HG02588 (cell line): ENCODE measurements at regions not wholly inside any gene's neighbourhood (a gene's known extent, or its start where the extent isn't known, plus 50 kb on each side); places are given as distances from the start of the nearest gene placed in this dataset.

Experiments
- ATAC-seq: cut with Tn5 transposase; IDR thresholded peaks from one replicate; pipeline ENCODE4 v1.9.1; 2021; ENCODE audit warnings: mild to moderate bottlenecking, moderate library complexity; ENCODE audit not compliant: unreplicated experiment

- ATAC-seq = no peak
Observed at GRCh38 chr10:88122145-88122544, 258.7 kb downstream of the PTEN start.

DNA sequence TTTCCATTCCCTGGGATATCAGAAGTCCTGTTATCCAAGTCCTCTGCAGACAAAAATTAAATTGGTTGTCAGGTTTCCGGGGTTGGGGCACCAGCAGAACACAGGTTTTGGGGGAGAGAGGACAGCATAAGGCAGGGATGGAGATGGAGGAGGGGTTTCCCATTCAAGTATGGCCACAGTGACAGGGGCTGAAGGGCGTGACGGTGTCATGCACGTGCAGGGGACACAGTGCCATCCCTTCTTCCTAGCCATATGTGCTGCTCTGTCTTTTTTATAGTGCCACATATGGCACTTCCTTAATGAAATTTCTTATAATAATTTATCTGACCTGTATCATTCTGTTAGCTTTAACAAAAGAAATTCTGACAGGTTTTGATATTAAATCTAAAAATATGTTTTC lies 259.2 kb downstream of the PTEN start:
- ATAC-seq = no peak

DNA sequence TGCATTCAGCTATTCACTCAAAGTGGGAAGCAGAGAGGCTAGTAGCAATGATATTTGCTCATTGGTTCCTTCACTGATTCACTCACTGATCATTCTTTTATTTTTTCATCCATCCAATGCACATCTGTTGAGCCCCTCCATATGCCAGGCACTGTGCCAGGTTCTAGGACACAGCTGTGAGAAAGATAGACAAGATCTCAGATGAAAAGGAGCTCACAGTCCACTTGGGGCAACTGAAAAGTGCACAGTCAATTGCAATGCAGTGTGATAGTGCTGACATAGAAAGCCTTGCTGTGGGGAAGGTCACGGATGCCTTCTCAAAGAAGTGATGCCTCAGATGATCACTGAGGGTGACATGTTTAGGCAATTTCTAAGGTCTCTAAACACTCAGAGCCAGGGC lies 262.3 kb downstream of the PTEN start:
- ATAC-seq = no peak

GRCh38 chr10:88126699-88127098 lies 263.3 kb downstream of the PTEN start:
- ATAC-seq = no peak

DNA sequence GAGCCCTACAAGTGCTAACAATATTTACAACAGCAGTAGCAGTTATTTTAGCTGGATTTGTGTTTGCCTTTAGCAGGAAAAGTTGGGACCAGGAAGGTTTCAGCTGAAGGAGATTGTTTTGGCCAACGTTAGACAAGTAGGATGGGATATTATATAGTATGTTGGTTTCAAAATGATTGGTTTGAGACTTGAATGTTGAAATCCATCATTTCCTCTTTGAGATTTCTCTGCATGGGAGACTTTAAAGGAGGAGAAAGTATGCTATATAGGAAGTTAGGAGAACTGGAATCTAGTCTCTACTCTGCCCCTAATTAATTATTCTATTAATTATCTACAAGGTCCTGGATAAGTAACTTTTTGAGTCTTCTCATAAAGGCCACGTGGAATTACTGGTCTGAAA lies 263.8 kb downstream of the PTEN start:
- ATAC-seq = no peak

GRCh38 chr10:88127766-88128165 lies 264.3 kb downstream of the PTEN start:
- no peak for ATAC-seq

GRCh38 chr10:88129013-88129412 lies 265.6 kb downstream of the PTEN start:
- no peak for ATAC-seq

- ATAC-seq = no peak
Observed at GRCh38 chr10:88130912-88131311, 267.5 kb downstream of the PTEN start.

GRCh38 chr10:88131511-88132139 lies 268.2 kb downstream of the PTEN start:
- ATAC-seq = no peak

- no peak for ATAC-seq
Observed at GRCh38 chr10:88136712-88137111, 273.3 kb downstream of the PTEN start.

DNA sequence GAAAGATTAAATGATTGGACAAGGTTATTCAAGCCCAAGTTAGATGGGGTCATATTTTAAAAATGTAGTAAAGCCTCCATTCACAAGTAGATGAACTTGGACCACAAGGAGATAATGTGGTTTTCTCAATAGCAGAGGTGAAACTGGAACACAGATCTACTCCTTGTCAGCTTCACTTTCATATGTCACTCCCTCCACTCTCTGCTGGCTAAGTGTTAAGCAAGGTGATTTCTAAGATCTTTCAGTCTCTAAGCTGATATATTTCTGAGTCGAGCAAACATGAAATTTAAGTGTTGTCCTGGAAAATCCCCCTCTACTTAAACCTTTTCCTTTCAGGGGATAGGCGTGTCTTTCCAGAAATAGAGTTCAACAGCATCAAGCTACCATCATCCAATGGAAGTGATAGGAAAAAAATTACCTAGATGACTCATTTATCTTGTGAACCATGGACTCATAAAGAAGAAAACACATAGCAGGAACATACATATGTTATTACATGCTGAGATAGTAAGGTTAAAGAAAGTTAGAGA lies 275.0 kb downstream of the PTEN start:
- peak; percentile 87 for ATAC-seq

DNA sequence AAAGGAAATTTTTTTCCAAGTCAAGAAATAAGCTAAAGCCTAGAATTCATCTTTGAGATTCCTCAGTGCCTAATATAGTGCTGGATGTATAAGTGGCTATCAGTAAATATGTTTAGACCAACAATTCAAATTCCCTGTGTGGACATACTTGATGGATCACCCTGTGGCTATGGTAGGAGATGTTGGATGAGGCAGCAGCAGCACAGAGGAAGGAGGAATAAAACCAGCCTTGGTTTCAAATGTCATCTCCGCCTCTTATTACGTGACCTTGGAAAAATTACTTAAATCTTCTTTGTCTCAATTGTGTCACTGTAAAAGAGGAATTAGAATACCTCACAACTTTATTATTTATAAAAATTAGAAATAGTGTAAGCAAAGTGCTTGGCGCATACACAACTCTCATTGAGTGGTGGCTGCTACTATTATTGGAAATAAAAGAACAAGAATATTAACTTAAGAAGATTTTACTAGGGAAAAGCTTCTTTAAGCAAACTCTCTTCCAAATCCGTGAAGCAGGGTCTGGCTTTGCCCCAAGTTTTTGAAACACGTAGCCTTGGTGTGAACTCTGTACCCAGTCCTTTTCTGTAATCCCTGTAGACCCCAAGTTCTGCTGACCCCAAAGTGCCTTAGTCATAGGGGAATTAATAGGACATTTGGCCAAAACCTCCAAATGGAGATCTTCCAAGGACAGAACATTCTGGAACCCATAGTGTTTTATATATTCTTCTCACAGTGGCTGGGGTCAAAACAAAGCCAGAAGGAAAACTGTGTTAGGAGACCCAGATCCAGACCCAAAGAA lies 283.8 kb downstream of the PTEN start:
- no peak for ATAC-seq

GRCh38 chr10:88149906-88150305 lies 286.5 kb downstream of the PTEN start:
- ATAC-seq = no peak

- ATAC-seq = no peak
Observed at GRCh38 chr10:88150339-88150738, 286.9 kb downstream of the PTEN start.

GRCh38 chr10:88152728-88153133 lies 289.3 kb downstream of the PTEN start:
- ATAC-seq = peak; percentile 68

- no peak for ATAC-seq
Observed at GRCh38 chr10:88154596-88155250, 291.3 kb downstream of the PTEN start.

GRCh38 chr10:88156341-88156740 lies 292.9 kb downstream of the PTEN start:
- no peak for ATAC-seq

- ATAC-seq = no peak
Observed at GRCh38 chr10:88157981-88158465, 294.6 kb downstream of the PTEN start.

DNA sequence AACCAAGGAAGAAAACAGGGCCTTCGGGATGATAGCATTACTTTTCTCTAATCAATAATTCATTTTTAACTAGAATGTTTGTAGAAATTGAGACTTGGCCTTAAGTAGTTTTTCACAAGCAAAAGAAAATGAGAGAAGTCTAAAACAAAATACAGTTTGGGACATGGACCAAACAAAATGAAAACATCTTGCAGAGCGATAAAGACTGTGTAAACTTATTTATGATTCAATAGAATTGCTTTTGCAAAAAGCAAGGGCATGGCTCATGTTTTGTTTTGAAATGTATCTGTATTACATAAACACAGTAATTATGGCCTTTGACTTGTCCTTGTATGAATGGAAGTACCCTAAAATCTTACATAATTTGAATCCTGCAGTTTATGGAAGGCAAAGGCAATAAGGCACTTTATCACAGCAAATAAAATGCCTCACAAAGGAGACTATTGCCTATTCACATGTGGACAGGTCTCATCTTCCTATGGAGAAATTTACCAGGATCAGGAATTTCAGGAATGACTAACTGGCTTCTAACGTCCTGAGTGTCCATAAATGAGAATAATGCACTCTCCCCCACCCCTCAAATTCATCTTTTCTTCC lies 295.2 kb downstream of the PTEN start:
- ATAC-seq = no peak

DNA sequence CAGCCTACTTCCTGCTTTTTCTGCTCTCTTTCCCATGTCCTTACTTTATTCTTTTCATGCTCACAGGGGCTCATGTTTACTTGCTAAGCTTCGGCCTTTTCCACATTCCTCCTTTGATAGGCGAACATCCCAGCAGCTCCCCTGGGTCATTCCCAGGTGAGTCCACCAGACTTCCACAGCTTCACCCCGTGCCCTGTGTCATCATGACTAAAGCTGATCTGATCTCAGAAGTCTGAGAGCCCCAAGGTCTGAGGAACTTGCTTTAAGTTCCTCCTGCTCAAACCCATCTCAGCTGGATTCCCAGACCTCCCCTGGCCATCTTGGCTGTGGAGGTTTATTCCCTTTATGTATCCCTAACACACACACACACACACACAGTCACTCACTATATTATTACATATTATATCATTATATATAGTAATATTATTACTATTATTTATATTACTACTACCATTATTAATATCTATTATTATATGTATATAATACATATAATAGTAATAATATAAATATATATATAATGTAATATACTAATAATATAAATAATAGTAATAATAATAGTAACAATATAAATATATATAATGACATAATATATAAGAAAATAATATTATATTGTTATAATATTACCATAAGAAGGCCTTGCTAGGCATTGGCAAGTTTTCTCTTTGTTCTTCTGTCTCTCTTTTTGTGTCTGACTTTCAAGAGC lies 295.9 kb downstream of the PTEN start:
- ATAC-seq = no peak

DNA sequence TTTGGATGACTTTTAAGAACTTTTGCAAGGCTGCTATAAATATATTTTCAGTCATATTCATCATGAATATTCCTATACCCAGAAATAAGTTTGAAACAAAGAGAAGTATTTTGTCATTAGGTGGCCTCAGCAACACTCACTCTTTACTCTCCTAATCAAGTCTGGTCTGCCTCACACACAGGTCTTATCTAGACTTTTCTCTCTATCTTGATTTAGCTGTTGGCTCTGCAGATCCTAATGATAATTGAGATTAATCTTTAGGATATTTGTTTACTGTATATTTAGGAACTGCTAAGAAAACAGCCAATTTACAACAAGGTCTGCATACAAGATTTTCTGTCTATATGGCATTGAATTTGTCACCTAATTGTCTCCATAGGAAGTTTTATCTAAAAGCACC lies 297.6 kb downstream of the PTEN start:
- no peak for ATAC-seq
